MM.1S (cell line): ENCODE measurements at regions not wholly inside any gene's neighbourhood (a gene's known extent, or its start where the extent isn't known, plus 50 kb on each side); places are given as distances from the start of the nearest gene placed in this dataset.
"Not testable (repeated sequence)": the region's sequence is repeated elsewhere in the genome, so short reads cannot be mapped to it uniquely, and the experiment has no call there.

Experiments used
- DNase-seq: peaks from one replicate; pipeline ENCODE4 v3.0.0-alpha.2; 2015
- H2AFZ ChIP-seq: fragments of 300-600 bp; sonication (generic); 2 replicates; pipeline ENCODE4 v1.6.0; 2016; ENCODE audit warnings: antibody characterized with exemption, low read length
- H3F3A ChIP-seq: fragments of 300-600 bp; sonication (generic); 2 replicates; pipeline ENCODE4 v1.6.1; 2016; ENCODE audit warnings: mild to moderate bottlenecking, antibody characterized with exemption, low read length, moderate library complexity, mixed read lengths; ENCODE audit not compliant: insufficient read depth
- H3K27ac ChIP-seq: fragments of 300-600 bp; sonication (generic); 2 replicates; pipeline ENCODE4 v1.5.1; 2016; ENCODE audit warnings: mild to moderate bottlenecking, low read length
- H3K27me3 ChIP-seq: fragments of 300-600 bp; sonication (generic); replicated peaks from 2 replicates; pipeline ENCODE4 v1.6.0; 2016; ENCODE audit warnings: low read length; ENCODE audit not compliant: insufficient read depth
- H3K36me3 ChIP-seq: fragments of 300-600 bp; sonication (generic); replicated peaks from 2 replicates; pipeline ENCODE4 v1.6.1; 2016; ENCODE audit warnings: mild to moderate bottlenecking, low read length, mixed read lengths; ENCODE audit not compliant: insufficient read depth
- H3K4me1 ChIP-seq: fragments of 300-600 bp; sonication (generic); 2 replicates; pipeline ENCODE4 v1.6.1; 2016; ENCODE audit warnings: low read length, mixed read lengths
- H3K4me2 ChIP-seq: fragments of 300-600 bp; sonication (generic); 2 replicates; pipeline ENCODE4 v1.6.0; 2016; ENCODE audit warnings: low read depth, low read length
- H3K4me3 ChIP-seq: fragments of 300-600 bp; sonication (generic); 2 replicates; pipeline ENCODE4 v1.5.1; 2016; ENCODE audit warnings: low read length, mixed read lengths
- H3K79me2 ChIP-seq: fragments of 300-600 bp; sonication (generic); 2 replicates; pipeline ENCODE4 v1.6.1; 2016; ENCODE audit warnings: mixed run types, low read length, mixed read lengths
- H3K9ac ChIP-seq: fragments of 300-600 bp; sonication (generic); 2 replicates; pipeline ENCODE4 v1.6.1; 2016; ENCODE audit warnings: low read length, mixed read lengths
- H3K9me2 ChIP-seq: fragments of 300-600 bp; sonication (generic); replicated peaks from 2 replicates; pipeline ENCODE4 v1.6.1; 2016; ENCODE audit warnings: mild to moderate bottlenecking, low read length, mixed read lengths; ENCODE audit not compliant: insufficient read depth
- H3K9me3 ChIP-seq: fragments of 300-600 bp; sonication (generic); replicated peaks from 2 replicates; pipeline ENCODE4 v1.6.1; 2016; ENCODE audit warnings: mild to moderate bottlenecking, low read length, mixed read lengths; ENCODE audit not compliant: insufficient read depth
- H4K20me1 ChIP-seq: fragments of 300-600 bp; sonication (generic); 2 replicates; pipeline ENCODE4 v1.6.1; 2016; ENCODE audit warnings: mild to moderate bottlenecking, low read length, moderate library complexity, mixed read lengths; ENCODE audit not compliant: insufficient read depth
- EZH2 ChIP-seq: fragments of 300-600 bp; sonication (generic); optimal IDR thresholded peaks from 2 replicates; pipeline ENCODE3; 2017; ENCODE audit warnings: low read depth, mild to moderate bottlenecking, antibody characterized with exemption, low read length, mixed read lengths
- EZH2phosphoT487 ChIP-seq: fragments of 300-600 bp; sonication (generic); IDR thresholded peaks from 2 replicates; pipeline ENCODE4 v1.6.1; 2018; ENCODE audit warnings: antibody characterized with exemption, low read length
- TF ChIP-seq, protein P1 (sequence below): fragments of 300-600 bp; sonication (generic); IDR thresholded peaks from 2 replicates; pipeline ENCODE4 v1.5.1; 2016; ENCODE audit warnings: antibody characterized with exemption, low read length, mixed read lengths

- TF ChIP-seq EZH2 (no peak), EZH2phosphoT487 (no peak)
- TF ChIP-seq, protein P1, sequence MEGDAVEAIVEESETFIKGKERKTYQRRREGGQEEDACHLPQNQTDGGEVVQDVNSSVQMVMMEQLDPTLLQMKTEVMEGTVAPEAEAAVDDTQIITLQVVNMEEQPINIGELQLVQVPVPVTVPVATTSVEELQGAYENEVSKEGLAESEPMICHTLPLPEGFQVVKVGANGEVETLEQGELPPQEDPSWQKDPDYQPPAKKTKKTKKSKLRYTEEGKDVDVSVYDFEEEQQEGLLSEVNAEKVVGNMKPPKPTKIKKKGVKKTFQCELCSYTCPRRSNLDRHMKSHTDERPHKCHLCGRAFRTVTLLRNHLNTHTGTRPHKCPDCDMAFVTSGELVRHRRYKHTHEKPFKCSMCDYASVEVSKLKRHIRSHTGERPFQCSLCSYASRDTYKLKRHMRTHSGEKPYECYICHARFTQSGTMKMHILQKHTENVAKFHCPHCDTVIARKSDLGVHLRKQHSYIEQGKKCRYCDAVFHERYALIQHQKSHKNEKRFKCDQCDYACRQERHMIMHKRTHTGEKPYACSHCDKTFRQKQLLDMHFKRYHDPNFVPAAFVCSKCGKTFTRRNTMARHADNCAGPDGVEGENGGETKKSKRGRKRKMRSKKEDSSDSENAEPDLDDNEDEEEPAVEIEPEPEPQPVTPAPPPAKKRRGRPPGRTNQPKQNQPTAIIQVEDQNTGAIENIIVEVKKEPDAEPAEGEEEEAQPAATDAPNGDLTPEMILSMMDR, result no peak
- Histone ChIP-seq H3K9me3 (no peaks in the 10 kb centered on the region), H3K27me3 (no peaks in the 10 kb centered on the region), H3K4me3 (no peak overlapping the region), H3K9ac (no peak overlapping the region), H3K27ac (no peak overlapping the region), H2AFZ (no peak overlapping the region), H3K4me1 (no peaks in the 10 kb centered on the region), H3K9me2 (no peaks in the 10 kb centered on the region), H3K79me2 (no peaks in the 10 kb centered on the region), H4K20me1 (no peaks in the 10 kb centered on the region), H3F3A (no peaks in the 10 kb centered on the region), H3K36me3 (no peaks in the 10 kb centered on the region), H3K4me2 (no peak overlapping the region)
- no peak for DNase-seq
These were observed 139.8 kb upstream of the GK2 start for GRCh38 chr4:79547851-79548250.

- H3K4me3 ChIP-seq, H3K4me2 ChIP-seq, DNase-seq, H3K79me2 ChIP-seq, H4K20me1 ChIP-seq, H3K4me1 ChIP-seq, H3K9me3 ChIP-seq, H3K27me3 ChIP-seq, H3K36me3 ChIP-seq, H3F3A ChIP-seq, H3K9ac ChIP-seq, H3K27ac ChIP-seq, H2AFZ ChIP-seq, H3K9me2 ChIP-seq: not testable (repeated sequence)
These were observed 137.3 kb upstream of the GK2 start for GRCh38 chr4:79545292-79545691.

DNA sequence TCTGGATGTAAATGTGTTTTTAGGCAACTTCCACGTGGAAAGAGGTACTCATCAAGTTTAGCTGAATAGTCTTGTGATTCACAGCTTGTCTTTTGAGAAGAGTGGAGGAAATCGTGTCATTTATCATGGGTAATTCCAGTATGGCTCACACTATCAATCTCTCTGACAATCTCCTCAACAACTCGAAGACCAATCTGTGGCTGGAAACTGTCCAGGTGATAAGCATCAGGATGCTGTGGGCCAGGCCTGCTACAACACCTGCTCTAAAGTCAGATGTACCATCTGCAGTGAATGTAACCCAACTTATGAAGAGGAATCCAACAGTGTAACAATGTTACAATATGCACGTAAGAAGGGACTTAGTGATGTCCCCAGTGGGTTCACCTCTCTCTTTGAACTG is 132.1 kb upstream of the GK2 start:
- H2AFZ ChIP-seq, result no peak overlapping the region
- H3K4me2 ChIP-seq, result no peak overlapping the region
- H3K36me3 ChIP-seq, result no peaks in the 10 kb centered on the region
- no peaks in the 10 kb centered on the region for H3K4me1 ChIP-seq
- H3K4me3 ChIP-seq, result no peak overlapping the region
- H3F3A ChIP-seq, result no peaks in the 10 kb centered on the region
- no peaks in the 10 kb centered on the region for H3K27me3 ChIP-seq
- H3K79me2 ChIP-seq, result no peaks in the 10 kb centered on the region
- H3K9me2 ChIP-seq, result no peaks in the 10 kb centered on the region
- no peak overlapping the region for H3K27ac ChIP-seq
- no peak overlapping the region for H3K9ac ChIP-seq
- H3K9me3 ChIP-seq, result no peaks in the 10 kb centered on the region
- H4K20me1 ChIP-seq, result no peaks in the 10 kb centered on the region
- TF ChIP-seq, protein P1, result no peak
- TF ChIP-seq EZH2phosphoT487, result no peak
- TF ChIP-seq EZH2, result no peak
- DNase-seq, result no peak

- no peaks in the 10 kb centered on the region for H3K27me3 ChIP-seq
- no peaks in the 10 kb centered on the region for H3K9me3 ChIP-seq
- no peaks in the 10 kb centered on the region for H3K79me2 ChIP-seq
- H3K36me3 ChIP-seq, result no peaks in the 10 kb centered on the region
- H3K9ac ChIP-seq, result no peak overlapping the region
- no peaks in the 10 kb centered on the region for H3K4me1 ChIP-seq
- no peaks in the 10 kb centered on the region for H3F3A ChIP-seq
- no peak for DNase-seq
- no peak overlapping the region for H3K27ac ChIP-seq
- no peaks in the 10 kb centered on the region for H4K20me1 ChIP-seq
- no peak overlapping the region for H2AFZ ChIP-seq
- H3K4me2 ChIP-seq, result no peak overlapping the region
- H3K9me2 ChIP-seq, result no peaks in the 10 kb centered on the region
- TF ChIP-seq, protein P1, result no peak
- TF ChIP-seq EZH2 (no peak), EZH2phosphoT487 (no peak)
- H3K4me3 ChIP-seq, result no peak overlapping the region
These were observed 127.5 kb upstream of the GK2 start for GRCh38 chr4:79535516-79535915.
